Amniotic stem cell (primary cell): ENCODE measurements at regions not wholly inside any gene's neighbourhood (a gene's known extent, or its start where the extent isn't known, plus 50 kb on each side); places are given as distances from the start of the nearest gene placed in this dataset.

Experiments used
- DNase-seq: peaks from one replicate; lab custom pipeline; 2025; lab: John Stamatoyannopoulos, UW

DNA sequence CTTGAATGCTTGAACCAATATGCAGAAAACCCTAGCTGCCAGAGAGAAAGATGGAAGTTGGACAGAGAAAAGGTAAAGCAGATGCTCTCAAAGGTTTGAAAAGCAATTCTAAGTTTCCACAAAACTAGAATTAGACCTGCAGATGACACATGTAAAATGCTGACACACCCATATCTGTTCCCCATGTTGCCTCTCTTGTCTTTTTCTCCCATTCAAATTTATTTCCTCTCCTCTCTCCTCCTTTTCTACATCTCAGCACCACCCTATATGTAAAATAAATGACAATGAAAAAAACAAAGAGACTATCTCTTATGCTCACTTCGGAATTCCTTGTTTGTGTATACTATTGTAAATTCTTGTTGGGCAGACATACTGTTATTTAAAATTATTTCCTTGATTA lies 75.5 kb upstream of the PLEKHA5 start:
- DNase-seq: no peak

DNA sequence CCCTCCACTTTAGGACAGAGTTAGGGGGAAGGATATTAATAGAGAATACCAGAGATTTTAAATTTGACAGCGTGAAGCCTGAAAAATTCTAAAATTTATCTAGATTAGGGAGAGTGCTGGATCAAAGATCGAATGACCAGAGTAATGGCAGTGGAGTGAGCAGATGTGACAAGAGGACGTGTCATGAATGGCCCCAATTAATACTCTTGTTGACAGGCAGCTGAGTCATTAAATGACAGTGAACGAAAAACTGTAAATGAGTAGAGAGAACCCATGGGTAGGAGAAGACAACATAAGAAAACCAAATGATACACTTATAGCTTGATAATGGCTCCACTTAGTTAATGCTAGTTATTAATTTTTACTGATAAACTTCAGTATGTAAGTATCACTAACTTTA lies 73.9 kb upstream of the PLEKHA5 start:
- DNase-seq: no peak

DNA sequence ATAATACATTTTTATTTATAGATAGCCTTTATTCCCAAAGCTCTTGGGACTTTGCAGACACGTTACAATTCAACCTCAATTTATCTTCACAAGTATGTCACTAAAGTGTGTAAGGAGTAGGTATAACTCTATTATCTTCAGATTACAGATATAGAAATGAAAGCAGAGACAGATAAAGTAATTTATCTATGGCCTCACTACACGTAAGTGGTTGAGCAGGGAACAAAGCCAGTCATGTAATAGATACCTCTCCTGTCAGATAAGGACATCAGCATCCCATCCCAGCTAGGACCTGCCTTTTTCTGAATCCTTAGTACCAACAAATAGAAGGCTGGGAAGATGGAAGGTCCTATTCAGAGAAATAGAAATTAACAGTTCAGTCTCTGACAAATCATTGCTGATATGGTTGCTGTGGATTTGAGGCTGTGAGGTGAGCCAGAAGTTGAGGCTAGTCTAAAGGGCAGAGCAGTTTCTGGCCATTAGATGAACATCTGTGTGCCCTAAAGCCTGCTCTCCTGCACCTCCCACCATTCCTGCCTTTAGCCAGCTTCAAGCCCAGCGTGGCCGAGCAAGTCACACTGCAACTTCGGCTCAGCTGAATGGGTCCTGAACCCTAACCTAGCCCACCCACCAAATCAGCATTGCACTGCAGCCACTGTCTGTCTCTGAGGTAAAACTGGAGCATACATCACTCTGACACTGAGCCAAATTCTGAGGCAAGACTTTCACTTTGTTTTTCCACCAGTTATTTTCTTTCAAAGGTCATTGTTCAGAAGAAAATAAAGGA lies 71.1 kb upstream of the PLEKHA5 start:
- DNase-seq: no peak

DNA sequence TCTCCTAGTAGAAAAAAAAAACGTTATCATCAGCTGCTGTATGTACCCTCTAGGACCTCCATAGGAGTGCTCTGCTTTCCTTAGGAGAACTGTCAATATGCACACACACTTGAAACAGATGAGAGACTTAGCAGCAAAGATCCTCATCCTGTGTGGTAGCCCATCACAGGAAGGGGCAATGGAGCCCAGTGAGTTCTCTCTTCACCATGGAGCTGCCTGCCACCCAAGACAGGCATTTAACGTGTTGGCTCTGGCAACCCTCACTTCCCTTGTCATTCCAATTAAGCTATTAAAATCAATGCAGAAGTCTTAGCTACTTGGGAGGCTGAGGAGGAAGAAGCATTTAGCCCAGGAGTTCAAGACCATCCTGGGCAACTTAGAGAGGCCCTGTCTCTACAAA lies 64.8 kb upstream of the PLEKHA5 start:
- DNase-seq: no peak

DNA sequence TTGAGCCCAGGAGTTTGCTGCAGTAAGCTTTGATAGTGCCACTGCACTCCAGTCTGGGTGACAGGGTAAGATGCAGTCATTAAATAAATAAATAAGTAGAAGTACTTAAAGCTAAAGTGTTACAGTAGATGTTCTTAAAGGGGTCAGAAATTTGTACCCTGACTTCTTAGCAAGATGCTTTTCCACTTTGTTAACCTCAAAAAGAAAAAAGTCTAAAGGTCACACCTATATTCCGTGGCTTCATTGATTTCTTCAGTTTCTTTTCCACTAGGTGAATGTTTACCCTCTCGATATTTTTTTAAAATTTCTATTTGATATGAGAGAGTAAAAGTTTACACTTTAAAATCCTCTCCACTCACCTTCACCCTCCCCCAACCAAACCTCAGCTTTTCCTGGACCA lies 64.3 kb upstream of the PLEKHA5 start:
- DNase-seq: no peak

DNA sequence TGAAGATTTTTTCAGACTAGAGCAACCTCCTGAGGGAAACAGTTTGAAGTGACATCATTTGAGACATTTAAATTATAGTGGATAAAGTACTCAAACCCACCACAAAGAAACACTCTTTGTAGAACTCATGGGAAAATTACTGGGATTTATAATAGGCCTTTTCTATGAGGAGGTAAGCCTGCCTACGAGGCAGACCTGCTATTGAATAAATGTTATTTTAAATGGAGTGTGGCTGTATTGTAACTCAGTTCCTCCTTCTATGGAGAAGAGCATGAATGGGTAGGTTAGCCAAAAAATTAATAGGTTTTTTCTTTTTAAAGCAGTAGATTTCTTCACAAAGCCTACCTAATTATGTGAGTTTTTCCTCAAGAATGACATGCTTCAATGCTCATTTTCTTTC lies 63.7 kb upstream of the PLEKHA5 start:
- no peak for DNase-seq

DNA sequence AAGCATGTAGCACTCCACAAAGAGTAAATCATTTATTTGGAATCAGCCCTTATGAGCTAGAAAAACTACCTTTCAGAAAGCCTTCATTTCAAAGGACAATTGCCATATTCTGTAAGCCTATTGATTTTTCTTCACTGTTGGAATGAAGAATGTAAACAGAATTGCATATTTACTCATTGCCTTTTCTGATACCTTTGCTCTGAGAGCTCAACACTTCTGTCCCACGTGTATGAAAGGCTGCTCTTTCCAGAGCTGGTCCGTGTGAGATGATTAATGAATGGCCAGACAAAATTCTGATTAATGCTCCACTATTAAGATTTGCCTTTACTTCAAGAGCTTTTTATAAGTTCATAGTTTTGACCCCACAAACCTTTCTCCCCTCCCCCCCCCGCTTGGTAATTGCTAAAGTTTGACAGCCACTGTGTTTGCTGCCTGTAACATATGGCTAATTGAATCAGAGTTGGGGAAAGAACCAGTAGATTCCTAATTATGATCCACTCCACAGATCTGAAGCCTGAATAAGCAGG lies 63.0 kb upstream of the PLEKHA5 start:
- DNase-seq: no peak

DNA sequence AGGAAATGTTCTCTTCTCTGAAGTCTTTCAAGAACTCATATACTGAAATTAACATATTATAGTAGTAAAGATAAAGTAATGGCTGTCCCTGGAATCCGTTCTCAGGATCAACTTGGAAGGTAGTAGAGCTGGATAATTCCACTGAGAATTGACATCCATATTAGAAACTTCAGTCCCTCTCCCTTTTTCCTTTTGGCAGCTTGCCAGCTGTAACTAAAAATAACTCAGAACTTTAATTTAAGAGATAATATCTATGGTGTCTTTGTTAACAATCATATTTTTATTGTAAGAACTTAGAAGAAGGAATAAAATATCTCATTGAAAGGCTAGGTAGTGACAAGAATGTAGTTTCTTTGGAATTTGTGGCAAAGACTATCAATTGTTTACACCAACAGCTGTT lies 61.4 kb upstream of the PLEKHA5 start:
- no peak for DNase-seq

DNA sequence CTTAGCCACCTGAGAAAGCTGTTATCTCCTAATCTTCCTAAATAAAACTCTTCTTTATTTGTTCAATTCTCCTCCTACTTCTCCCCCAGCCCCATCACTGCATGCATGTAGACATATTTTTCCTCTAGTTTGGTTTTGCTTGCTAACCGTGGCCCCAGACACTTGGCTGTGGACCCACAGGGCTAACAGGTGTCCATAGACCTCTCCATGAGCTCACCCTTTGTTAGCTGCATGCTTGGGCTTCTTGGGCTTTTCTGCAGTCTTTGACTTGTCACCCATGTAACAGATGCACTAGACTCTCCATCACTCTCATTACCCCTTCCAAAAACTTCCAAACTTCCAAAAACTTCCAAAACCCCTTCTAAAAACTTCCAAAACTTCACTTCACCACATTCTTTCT lies 59.2 kb upstream of the PLEKHA5 start:
- no peak for DNase-seq

DNA sequence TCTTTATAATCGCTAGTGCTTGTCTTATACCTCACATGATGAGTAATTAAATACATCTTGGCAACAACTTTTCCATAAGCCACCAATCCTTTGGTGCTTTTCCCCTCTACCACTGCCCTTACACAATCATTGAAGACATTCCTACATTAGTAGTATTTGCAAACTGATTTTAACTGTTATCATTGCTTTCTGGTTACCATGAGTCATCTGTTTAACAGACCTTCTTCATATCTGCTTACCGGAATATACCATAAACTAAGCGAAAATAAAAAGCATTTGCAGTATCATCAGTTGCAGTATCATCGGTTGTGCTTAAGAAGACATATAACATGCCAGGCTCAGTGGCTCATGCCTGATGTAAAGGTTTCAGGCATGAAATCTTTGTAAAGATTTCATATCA lies 54.8 kb upstream of the PLEKHA5 start:
- no peak for DNase-seq

DNA sequence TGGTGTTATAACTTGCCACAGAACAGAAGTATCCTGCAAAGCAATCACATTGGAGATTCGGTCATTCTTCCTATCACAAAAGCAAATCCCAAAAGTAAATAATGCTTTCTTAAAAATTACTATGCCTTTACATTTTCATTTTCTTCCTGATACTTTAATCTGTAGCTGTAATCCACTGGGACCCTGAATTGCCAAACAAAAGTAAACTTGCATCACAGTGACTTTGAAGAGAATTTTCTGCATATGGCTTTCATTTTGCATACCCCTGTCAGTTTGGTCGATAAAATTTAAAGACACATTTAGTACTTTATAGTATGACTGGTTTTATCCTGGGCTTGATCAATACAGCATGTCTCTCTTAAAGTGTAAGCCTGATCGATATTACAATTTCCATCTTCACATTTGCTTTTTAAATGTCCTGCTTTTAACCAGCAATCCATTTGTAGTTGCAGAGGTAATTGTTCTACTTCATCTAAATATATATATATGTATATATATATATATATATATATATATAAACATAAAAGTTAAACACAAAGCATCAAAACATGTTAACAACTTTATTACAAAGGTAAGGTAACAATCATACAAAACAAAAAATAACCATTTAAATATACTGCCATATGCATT lies 53.7 kb upstream of the PLEKHA5 start:
- no peak for DNase-seq
